DMS53 treated with DMSO at 0.1 percent for 48 hours (cell line): ENCODE measurements at regions not wholly inside any gene's neighbourhood (a gene's known extent, or its start where the extent isn't known, plus 50 kb on each side); places are given as distances from the start of the nearest gene placed in this dataset.
"Not testable (repeated sequence)": the region's sequence is repeated elsewhere in the genome, so short reads cannot be mapped to it uniquely, and the experiment has no call there.

Source experiments
- DNase-seq: peaks from one replicate; lab custom pipeline; 2025; ENCODE audit not compliant: unreplicated experiment; lab: John Stamatoyannopoulos, UW

DNA sequence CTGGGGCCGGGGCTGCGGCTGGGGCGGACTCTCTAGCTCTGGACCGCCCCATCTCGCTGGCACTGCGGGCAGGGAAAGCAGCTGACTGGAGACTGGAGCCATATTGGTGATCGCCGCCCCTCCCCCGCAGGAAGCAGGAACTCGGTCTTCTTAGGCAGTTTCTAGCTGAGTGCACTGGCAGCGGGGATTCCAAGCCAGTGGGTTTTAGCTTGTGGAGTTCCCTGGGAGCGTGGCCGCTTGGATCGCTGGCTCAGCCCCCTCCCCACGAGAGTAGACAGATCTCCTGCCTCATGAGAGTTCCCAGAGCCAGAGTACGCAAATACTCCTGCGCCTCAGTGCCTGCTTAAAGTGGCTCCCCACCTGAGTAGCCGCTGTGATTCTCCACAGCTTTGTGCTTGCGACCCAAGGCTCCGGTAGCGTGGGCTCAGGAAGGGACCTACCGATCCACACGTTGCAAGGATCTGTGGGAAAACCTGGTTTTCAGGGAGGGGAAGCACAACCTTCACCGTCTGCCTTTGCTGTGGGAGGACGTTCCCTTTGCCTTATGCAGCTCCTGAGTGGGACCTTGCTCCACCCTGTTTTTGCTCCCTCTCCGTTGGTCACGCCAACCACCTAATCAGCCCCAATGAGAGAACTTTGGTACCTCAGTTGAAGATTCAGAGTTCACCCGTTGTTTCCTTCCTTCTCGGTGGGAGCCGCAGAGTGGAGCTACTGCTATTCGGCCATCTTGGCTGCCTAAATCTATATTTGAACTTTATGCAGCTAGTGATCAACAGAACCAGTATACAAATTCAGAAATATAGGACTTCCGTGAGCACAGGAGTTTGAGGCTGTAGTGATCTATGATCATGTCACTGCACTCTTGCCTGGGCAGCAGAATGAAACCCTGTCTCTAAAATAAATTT lies 803.9 kb upstream of the PCDH10 start:
- DNase-seq, result peak; percentile 26

- no peak for DNase-seq
Measured at GRCh38 chr4:132346016-132346415, 803.1 kb upstream of the PCDH10 start.

DNA sequence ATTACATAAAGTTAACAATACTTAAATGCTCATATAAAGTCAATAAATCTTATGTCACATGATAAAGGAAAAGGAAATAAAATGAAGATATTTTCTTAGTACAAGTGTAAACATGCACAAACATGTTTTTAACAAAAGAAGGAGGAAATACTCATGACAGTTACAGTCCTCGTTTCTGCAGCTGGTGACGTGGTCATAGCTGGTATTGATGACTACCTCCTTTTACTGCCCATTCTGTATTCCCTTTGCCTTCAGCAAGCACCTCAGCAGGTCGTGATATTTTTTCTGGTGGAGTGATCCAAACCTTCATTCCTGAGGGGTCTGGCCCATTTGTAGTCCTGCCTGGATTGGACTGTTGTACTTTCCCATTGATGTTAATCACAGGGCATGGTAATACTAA lies 797.5 kb upstream of the PCDH10 start:
- not testable (repeated sequence) for DNase-seq

DNA sequence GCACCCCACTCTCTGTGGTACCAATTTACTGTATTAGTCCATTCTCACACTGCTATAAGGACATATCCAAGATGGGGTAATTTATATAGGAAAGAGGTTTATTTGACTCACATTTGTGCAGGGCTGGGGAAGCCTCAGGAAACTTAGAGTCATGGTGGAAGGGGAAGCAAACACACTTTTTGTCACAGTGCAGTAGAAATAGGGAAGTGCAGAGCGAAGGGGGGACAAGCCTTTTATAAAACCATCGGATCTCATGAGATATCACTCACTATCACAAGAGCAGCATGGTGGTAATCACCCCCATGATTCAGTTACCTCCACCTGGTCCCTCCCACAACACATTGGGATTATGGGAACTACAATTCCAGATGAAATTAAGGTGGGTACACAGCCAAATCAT lies 766.9 kb upstream of the PCDH10 start:
- DNase-seq, result no peak

DNA sequence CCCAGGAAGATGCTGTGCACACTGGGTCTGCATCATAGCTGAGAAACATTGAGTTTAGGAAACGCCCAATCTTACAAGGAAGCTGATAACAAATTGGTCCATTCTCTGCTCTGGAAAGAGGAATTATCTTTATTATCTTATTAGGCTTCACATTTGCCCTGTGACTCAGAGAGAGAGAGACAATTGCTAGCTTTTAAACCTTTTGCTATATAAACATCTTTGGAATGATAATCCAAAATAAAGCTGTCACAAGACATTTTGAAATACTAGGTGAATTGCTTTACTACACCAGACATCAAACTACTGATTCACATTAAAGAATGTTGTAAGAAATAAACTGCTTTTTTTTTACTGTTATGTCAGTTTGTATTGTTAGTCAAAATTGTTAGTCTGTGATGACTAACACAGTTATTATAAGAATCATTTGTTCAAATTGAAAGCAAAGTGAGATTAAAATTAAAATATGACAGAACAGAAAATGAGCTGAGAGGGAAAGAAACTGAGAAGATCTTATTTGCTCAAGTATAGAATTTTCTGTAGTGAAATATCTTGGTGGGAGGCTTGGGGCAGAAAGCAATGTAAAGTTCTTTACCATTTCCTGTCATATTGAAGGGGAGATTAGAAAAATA lies 765.4 kb upstream of the PCDH10 start:
- no peak for DNase-seq

DNA sequence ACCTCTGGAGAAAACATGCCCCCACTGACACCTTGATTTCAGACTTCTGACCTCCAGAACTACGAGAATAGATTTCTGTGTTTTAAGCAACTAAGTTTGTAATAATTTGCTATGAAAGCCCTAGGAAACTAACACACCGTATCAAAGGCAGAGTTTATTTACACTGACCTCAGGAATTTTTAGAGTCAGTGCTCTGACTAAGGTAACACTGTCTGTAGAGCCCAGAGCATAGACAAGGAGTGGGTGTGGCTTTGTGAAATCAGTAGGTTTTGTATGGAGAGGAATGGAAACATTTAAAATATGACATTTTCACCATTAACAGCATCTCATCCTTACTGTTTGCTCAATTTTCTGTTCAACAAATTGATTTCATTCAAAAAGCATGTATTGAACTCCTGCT lies 764.4 kb upstream of the PCDH10 start:
- DNase-seq, result no peak

GRCh38 chr4:132386130-132386529 lies 763.0 kb upstream of the PCDH10 start:
- DNase-seq, result no peak

DNA sequence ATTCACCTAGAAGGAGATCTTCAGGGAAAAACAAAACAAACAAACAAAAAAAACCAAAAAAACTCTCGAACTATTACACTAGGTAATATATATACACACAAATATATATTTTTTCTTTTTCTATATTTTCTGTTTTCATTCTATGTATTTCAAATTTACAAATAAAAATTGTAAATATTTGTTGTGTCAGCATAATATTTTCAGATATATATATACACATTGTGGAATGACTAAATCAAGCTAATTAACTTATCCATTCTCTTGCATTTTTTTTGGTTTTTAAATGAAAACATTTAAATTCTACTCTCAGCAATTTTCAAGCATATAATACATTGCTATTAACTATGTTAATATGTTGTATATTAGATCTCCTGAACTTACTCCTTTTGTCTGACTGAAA lies 762.0 kb upstream of the PCDH10 start:
- no peak for DNase-seq

GRCh38 chr4:132395561-132395960 lies 753.5 kb upstream of the PCDH10 start:
- DNase-seq, result no peak

GRCh38 chr4:132396636-132397035 lies 752.5 kb upstream of the PCDH10 start:
- no peak for DNase-seq

- DNase-seq, result no peak
Measured at GRCh38 chr4:132417220-132417619, 731.9 kb upstream of the PCDH10 start.

GRCh38 chr4:132427125-132427524 lies 722.0 kb upstream of the PCDH10 start:
- DNase-seq, result no peak

DNA sequence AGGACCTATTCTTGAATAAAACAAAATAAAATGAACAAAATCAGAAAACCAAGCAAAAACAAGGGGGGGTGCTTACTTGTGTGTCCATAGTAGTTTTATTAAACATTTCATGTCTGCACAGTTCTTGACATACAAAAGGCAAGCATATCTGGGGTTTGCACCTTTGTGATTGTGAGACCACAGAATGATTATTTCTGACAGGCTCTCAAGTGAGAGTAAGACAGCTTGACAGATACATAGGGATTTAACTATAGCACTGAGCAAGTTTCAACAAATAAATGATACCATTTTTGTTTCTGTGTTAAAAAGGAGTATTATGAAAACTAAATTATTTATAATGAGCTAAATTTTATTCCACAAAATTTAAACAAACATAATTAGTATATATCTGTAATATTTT lies 712.0 kb upstream of the PCDH10 start:
- DNase-seq, result no peak

GRCh38 chr4:132445386-132445785 lies 703.7 kb upstream of the PCDH10 start:
- DNase-seq, result no peak

- not testable (repeated sequence) for DNase-seq
Measured at GRCh38 chr4:132457987-132458386, 691.1 kb upstream of the PCDH10 start.

DNA sequence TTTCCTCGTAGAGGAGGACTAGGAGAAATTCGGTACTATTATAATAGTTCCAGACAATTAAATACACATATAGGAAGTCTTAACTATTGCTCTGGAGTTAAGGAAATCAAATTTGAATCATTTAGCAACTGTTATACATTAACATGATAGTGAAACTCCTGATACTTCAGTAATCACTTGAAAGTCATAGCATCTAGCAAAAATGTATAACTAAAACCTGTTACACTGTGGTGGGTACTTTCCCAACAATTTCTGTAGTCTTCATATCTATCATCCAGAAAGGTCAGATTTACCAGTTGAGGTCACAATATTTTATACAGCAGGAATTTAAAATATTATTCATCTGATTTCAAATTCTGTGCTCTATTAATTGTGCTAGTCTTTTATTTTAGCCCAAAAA lies 669.6 kb upstream of the PCDH10 start:
- DNase-seq, result no peak

- no peak for DNase-seq
Measured at GRCh38 chr4:132488555-132488954, 660.5 kb upstream of the PCDH10 start.

GRCh38 chr4:132493476-132493875 lies 655.6 kb upstream of the PCDH10 start:
- no peak for DNase-seq

- DNase-seq, result not testable (repeated sequence)
Measured at GRCh38 chr4:132495267-132495812, 653.8 kb upstream of the PCDH10 start.

DNA sequence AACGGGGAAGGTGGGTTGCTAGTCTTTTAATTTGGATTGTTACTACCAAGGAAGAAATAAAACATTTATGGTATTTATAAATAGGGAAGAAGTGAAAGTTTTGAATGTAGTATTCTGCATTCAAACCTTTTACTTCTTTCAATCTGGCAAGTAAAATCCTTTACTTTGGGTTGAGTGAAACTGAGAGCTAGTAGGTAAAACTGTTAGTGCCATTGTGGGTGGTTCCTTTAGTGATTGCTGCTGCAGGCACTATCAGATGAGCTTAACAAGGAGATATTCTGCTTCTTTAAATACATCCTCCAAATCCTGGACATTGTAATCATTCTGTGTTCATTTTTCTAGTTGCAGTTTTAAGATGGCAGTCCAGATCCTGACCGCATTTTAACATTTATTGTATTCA lies 650.9 kb upstream of the PCDH10 start:
- no peak for DNase-seq

DNA sequence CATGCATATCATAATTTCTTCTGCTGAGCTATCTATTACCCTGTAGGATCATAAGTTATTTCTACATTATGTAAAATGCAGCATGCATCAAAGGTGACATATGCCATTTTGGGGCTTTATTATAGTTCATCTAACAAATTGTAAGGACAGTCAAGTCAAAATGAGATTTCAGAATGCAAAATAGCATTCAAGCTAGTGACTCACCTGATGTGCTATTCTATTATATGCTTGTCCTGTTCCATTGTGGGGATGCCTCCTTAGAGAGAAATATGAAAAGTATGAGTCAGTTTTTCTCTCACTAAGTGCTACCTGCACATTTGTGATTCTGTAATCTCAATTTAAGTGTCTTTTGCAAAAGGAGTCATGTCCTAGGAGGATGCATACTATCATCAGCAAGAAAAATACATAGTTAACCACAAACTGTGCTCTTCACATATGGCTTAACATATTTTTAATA lies 647.0 kb upstream of the PCDH10 start:
- DNase-seq, result no peak

- DNase-seq, result no peak
Measured at GRCh38 chr4:132504438-132504837, 644.7 kb upstream of the PCDH10 start.
